ENCODE measurements at regions not wholly inside any gene's neighbourhood (a gene's known extent, or its start where the extent isn't known, plus 50 kb on each side); places are given as distances from the start of the nearest gene placed in this dataset.

- H3K9me3 ChIP-seq, result no peaks in the 10 kb centered on the region
- TF ChIP-seq KDM1A (IDR thresholded peaks at IDR 0.05; ENCODE audit: low read depth) (peak; percentile 86), RARB (CRISPR knock-in tag; IDR thresholded peaks at IDR 0.05) (no peak), ZFP36 (IDR thresholded peaks at IDR 0.05; ENCODE audit: borderline replicate concordance, partially characterized antibody) (peak; percentile 87), EP300 (IDR thresholded peaks at IDR 0.05) (no peak)
- 71% methylated on average over 10 of the region's 10 CpGs for WGBS (ENCODE audit: missing lambda C conversion rate)
- ChIA-PET CTCF (interaction anchor here (0.5 to 7.9 kb wide), 88 partner anchors 9 to 1059 kb away, joined by 3 to 90 read pairs (median 5); partner anchors contain the start of genes IGF1R and SYNM), POLR2A (interaction anchor here (0.6 kb wide), 1 partner anchor 447 kb away, joined by 4 read pairs; no protein-coding TSS in a partner anchor)
- peak overlapping the region; percentile 55; the same call in 2 of the 3 replicates for H3K4me2 ChIP-seq
- FAIRE-seq (no peak), DNase-seq (ENCODE audit: low read depth in 1 of 2, low spot score in 1 of 2) (no peak), ATAC-seq (no peak)
- H3K4me1 ChIP-seq, result no peaks in the 10 kb centered on the region
- peak overlapping the region in 1 of 2 experiments; percentile 2; a peak in 1 of 6 replicates for H3K27ac ChIP-seq
- no peak overlapping the region for H3K4me3 ChIP-seq
These were observed 128.4 kb upstream of the IGF1R start for GRCh38 chr15:98519767-98520550.

GRCh38 chr15:98522127-98522526 lies 126.2 kb upstream of the IGF1R start:
- Histone ChIP-seq H3K27ac (no peak overlapping the region), H3K4me2 (no peak overlapping the region), H3K4me3 (no peak overlapping the region), H3K4me1 (no peaks in the 10 kb centered on the region), H3K9me3 (no peaks in the 10 kb centered on the region)
- no peak for DNase-seq (ENCODE audit: low read depth in 1 of 2, low spot score in 1 of 2)
- POLR2A ChIA-PET, result no interaction called here
- WGBS (ENCODE audit: missing lambda C conversion rate), result 68% methylated on average over 5 of the region's 5 CpGs
- ATAC-seq, result no peak
- CTCF ChIA-PET, result interaction anchor here (0.9 to 7.9 kb wide), 16 partner anchors 9 to 691 kb away, joined by 3 to 90 read pairs (median 4); partner anchors contain the start of gene IGF1R
- TF ChIP-seq NPAS2 (CRISPR knock-in tag; IDR thresholded peaks at IDR 0.05; ENCODE audit: borderline replicate concordance) (no peak), EP300 (IDR thresholded peaks at IDR 0.05) (no peak), MAFK (IDR thresholded peaks at IDR 0.05; ENCODE audit: partially characterized antibody) (peak; percentile 59)
- no peak for FAIRE-seq

- FAIRE-seq (no peak), DNase-seq (ENCODE audit: low read depth in 1 of 2, low spot score in 1 of 2) (no peak), ATAC-seq (no peak)
- Histone ChIP-seq H3K9me3 (no peaks in the 10 kb centered on the region), H3K4me3 (no peak overlapping the region), H3K4me1 (no peaks in the 10 kb centered on the region), H3K4me2 (no peak overlapping the region), H3K27ac (no peak overlapping the region)
- no peak for TF ChIP-seq USF2 (IDR thresholded peaks at IDR 0.05)
- TF ChIP-seq CHD4 (IDR thresholded peaks at IDR 0.05; ENCODE audit: borderline replicate concordance), result no peak
- no peak for TF ChIP-seq MYC (IDR thresholded peaks at IDR 0.05; ENCODE audit: borderline replicate concordance, low read length)
- no peak for TF ChIP-seq TFCP2L1 (CRISPR knock-in tag; IDR thresholded peaks at IDR 0.05)
- TF ChIP-seq ZC3H11A (IDR thresholded peaks at IDR 0.05), result no peak
- TF ChIP-seq HOXB5 (CRISPR knock-in tag; IDR thresholded peaks at IDR 0.05), result no peak
- no peak for TF ChIP-seq RAD21 (conservative IDR thresholded peaks at IDR 0.05 in 1 of 2, IDR thresholded peaks at IDR 0.05 in 1 of 2)
- TF ChIP-seq BCL3 (IDR thresholded peaks at IDR 0.05), result no peak
- TF ChIP-seq ZFP36 (IDR thresholded peaks at IDR 0.05; ENCODE audit: borderline replicate concordance, partially characterized antibody), result no peak
- TF ChIP-seq CEBPB (IDR thresholded peaks at IDR 0.05), result no peak
- no peak for TF ChIP-seq REST (IDR thresholded peaks at IDR 0.05)
- no peak for TF ChIP-seq MAFK (IDR thresholded peaks at IDR 0.05; ENCODE audit: partially characterized antibody)
- no peak for TF ChIP-seq HOXA7 (CRISPR knock-in tag; IDR thresholded peaks at IDR 0.05)
- no peak for TF ChIP-seq ATOH8 (CRISPR knock-in tag; IDR thresholded peaks at IDR 0.05; ENCODE audit: low read depth)
- TF ChIP-seq RFX5 (IDR thresholded peaks at IDR 0.05), result no peak
- no peak for TF ChIP-seq JUN (IDR thresholded peaks at IDR 0.05)
- no peak for TF ChIP-seq ZSCAN20 (CRISPR knock-in tag; IDR thresholded peaks at IDR 0.05)
- POLR2A ChIA-PET, result interaction anchor here (0.7 kb wide), 1 partner anchor 111 kb away, joined by 6 read pairs; no protein-coding TSS in a partner anchor
- CTCF ChIA-PET, result interaction anchor here (0.6 to 7.9 kb wide), 15 partner anchors 10 to 576 kb away, joined by 3 to 90 read pairs (median 3); partner anchors contain the start of gene IGF1R
- WGBS (ENCODE audit: missing lambda C conversion rate), result 84% methylated on average over 12 of the region's 12 CpGs
These were observed 124.3 kb upstream of the IGF1R start for GRCh38 chr15:98523912-98524662.

All from A549 (cell line).